GM23338 (cell line): ENCODE measurements at regions not wholly inside any gene's neighbourhood (a gene's known extent, or its start where the extent isn't known, plus 50 kb on each side); places are given as distances from the start of the nearest gene placed in this dataset.

Experiments
- ATAC-seq: fragments of 200-7000 bp; cut with Tn5 transposase; 3 replicates; pipeline ENCODE4 v1.9.1; 2020
- DNase-seq: peaks from one replicate; pipeline ENCODE4 v3.0.0-alpha.2; 2015; ENCODE audit warnings: low spot score
- H2AFZ ChIP-seq: fragments of 200-600 bp; sonication (generic); 2 replicates; pipeline ENCODE4 v1.8.0; 2016; ENCODE audit warnings: antibody characterized with exemption, mild to moderate bottlenecking, moderate library complexity
- H3F3A ChIP-seq: fragments of 200-600 bp; sonication (generic); replicated peaks from 2 replicates; pipeline ENCODE4 v1.8.0; 2017; ENCODE audit warnings: antibody characterized with exemption, mixed run types, low read depth
- H3K27ac ChIP-seq: fragments of 200-600 bp; sonication (generic); 2 replicates; pipeline ENCODE4 v1.6.1; 2016; ENCODE audit warnings: low read depth
- H3K27me3 ChIP-seq: fragments of 200-600 bp; sonication (generic); 2 replicates; pipeline ENCODE4 v1.8.0; 2016; ENCODE audit warnings: mild to moderate bottlenecking, mixed run types, moderate library complexity; ENCODE audit not compliant: insufficient read depth
- H3K36me3 ChIP-seq: fragments of 200-600 bp; sonication (generic); 2 replicates; pipeline ENCODE4 v1.8.0; 2016; ENCODE audit warnings: mild to moderate bottlenecking; ENCODE audit not compliant: insufficient read depth
- H3K4me1 ChIP-seq: fragments of 200-600 bp; sonication (generic); 2 replicates; pipeline ENCODE4 v1.8.0; 2016; ENCODE audit warnings: mild to moderate bottlenecking, moderate library complexity; ENCODE audit not compliant: insufficient read depth
- H3K4me2 ChIP-seq: fragments of 200-600 bp; sonication (generic); 2 replicates; pipeline ENCODE4 v1.7.1; 2017; ENCODE audit warnings: mixed run types
- H3K4me3 ChIP-seq: fragments of 200-600 bp; sonication (generic); 2 replicates; pipeline ENCODE4 v1.6.1; 2016; ENCODE audit warnings: mixed run types
- H3K79me2 ChIP-seq: fragments of 200-600 bp; sonication (generic); replicated peaks from 2 replicates; pipeline ENCODE4 v1.8.0; 2017; ENCODE audit warnings: mild to moderate bottlenecking; ENCODE audit not compliant: insufficient read depth
- H3K9me2 ChIP-seq: fragments of 200-600 bp; sonication (generic); 2 replicates; pipeline ENCODE4 v1.8.0; 2017; ENCODE audit not compliant: insufficient read depth
- H4K20me1 ChIP-seq: fragments of 200-600 bp; sonication (generic); replicated peaks from 2 replicates; pipeline ENCODE4 v1.8.0; 2017; ENCODE audit warnings: mild to moderate bottlenecking; ENCODE audit not compliant: insufficient read depth
- H3K27ac Mint-ChIP-seq: 2 replicates; pipeline ENCODE4 v1.8.0; 2020; ENCODE audit warnings: inconsistent platforms, mild to moderate bottlenecking, moderate library complexity, mixed read lengths
- H3K27me3 Mint-ChIP-seq: 3 replicates; pipeline ENCODE4 v1.8.0; 2022; ENCODE audit warnings: low read depth, mild to moderate bottlenecking, moderate library complexity, mixed read lengths, inconsistent platforms; ENCODE audit not compliant: insufficient read depth, poor library complexity
- H3K36me3 Mint-ChIP-seq: 3 replicates; pipeline ENCODE4 v1.8.0; 2021; ENCODE audit warnings: low read depth, mild to moderate bottlenecking, inconsistent platforms, moderate library complexity, mixed read lengths
- H3K4me1 Mint-ChIP-seq: 3 replicates; pipeline ENCODE4 v1.8.0; 2020; ENCODE audit warnings: mild to moderate bottlenecking, inconsistent platforms, mixed read lengths
- H3K4me3 Mint-ChIP-seq: 3 replicates; pipeline ENCODE4 v1.8.0; 2021; ENCODE audit warnings: moderate library complexity, mild to moderate bottlenecking, inconsistent platforms, mixed read lengths
- H3K9me3 Mint-ChIP-seq: 3 replicates; pipeline ENCODE4 v1.8.0; 2020; ENCODE audit warnings: moderate library complexity, mild to moderate bottlenecking, inconsistent platforms, mixed read lengths
- ETS1 ChIP-seq: IDR thresholded peaks from 2 replicates; pipeline ENCODE4 v1.6.1; 2016; ENCODE audit warnings: antibody characterized with exemption
- EZH2 ChIP-seq: fragments of 200-600 bp; sonication (generic); IDR thresholded peaks from one replicate; pipeline ENCODE4 v1.8.0; 2017; ENCODE audit warnings: antibody characterized with exemption, mild to moderate bottlenecking, low read depth; ENCODE audit not compliant: unreplicated experiment
- POLR2AphosphoS5 ChIP-seq: IDR thresholded peaks from 2 replicates; pipeline ENCODE4 v1.6.1; 2016; ENCODE audit warnings: antibody characterized with exemption, low read depth
- ZNF331 ChIP-seq: fragments of 250-450 bp; sonication (Bioruptor Pico); IDR thresholded peaks from 2 replicates; pipeline ENCODE4 v1.5.0; 2020; ENCODE audit warnings: low read depth, mild to moderate bottlenecking, moderate library complexity
- ZNF462 ChIP-seq: fragments of 250-450 bp; sonication (Bioruptor Pico); IDR thresholded peaks from 2 replicates; pipeline ENCODE4 v1.5.0; 2020; ENCODE audit warnings: mild to moderate bottlenecking, moderate library complexity
- TF ChIP-seq, protein P1 (sequence below): IDR thresholded peaks from one replicate; pipeline ENCODE4 v1.6.1; 2018; ENCODE audit warnings: antibody characterized with exemption; ENCODE audit not compliant: unreplicated experiment
- TF ChIP-seq, protein P2 (sequence below), 2 experiments: fragments of 200-600 bp in 1 of 2; sonication (generic) in 1 of 2; conservative IDR thresholded peaks; 2 replicates each; pipeline versions ENCODE4 v1.5.1 to v1.6.1; 2016 to 2017; ENCODE audit warnings: antibody characterized with exemption in 2 of 2, low read depth in 2 of 2, mild to moderate bottlenecking in 2 of 2, moderate library complexity in 1 of 2

GRCh38 chr12:88946372-88946997 lies 366.2 kb upstream of the KITLG start:
- TF ChIP-seq ETS1 (no peak), POLR2AphosphoS5 (no peak), ZNF462 (no peak), EZH2 (no peak), ZNF331 (CRISPR knock-in tag) (no peak)
- TF ChIP-seq, protein P1, sequence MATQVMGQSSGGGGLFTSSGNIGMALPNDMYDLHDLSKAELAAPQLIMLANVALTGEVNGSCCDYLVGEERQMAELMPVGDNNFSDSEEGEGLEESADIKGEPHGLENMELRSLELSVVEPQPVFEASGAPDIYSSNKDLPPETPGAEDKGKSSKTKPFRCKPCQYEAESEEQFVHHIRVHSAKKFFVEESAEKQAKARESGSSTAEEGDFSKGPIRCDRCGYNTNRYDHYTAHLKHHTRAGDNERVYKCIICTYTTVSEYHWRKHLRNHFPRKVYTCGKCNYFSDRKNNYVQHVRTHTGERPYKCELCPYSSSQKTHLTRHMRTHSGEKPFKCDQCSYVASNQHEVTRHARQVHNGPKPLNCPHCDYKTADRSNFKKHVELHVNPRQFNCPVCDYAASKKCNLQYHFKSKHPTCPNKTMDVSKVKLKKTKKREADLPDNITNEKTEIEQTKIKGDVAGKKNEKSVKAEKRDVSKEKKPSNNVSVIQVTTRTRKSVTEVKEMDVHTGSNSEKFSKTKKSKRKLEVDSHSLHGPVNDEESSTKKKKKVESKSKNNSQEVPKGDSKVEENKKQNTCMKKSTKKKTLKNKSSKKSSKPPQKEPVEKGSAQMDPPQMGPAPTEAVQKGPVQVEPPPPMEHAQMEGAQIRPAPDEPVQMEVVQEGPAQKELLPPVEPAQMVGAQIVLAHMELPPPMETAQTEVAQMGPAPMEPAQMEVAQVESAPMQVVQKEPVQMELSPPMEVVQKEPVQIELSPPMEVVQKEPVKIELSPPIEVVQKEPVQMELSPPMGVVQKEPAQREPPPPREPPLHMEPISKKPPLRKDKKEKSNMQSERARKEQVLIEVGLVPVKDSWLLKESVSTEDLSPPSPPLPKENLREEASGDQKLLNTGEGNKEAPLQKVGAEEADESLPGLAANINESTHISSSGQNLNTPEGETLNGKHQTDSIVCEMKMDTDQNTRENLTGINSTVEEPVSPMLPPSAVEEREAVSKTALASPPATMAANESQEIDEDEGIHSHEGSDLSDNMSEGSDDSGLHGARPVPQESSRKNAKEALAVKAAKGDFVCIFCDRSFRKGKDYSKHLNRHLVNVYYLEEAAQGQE: no peak
- TF ChIP-seq, protein P2, sequence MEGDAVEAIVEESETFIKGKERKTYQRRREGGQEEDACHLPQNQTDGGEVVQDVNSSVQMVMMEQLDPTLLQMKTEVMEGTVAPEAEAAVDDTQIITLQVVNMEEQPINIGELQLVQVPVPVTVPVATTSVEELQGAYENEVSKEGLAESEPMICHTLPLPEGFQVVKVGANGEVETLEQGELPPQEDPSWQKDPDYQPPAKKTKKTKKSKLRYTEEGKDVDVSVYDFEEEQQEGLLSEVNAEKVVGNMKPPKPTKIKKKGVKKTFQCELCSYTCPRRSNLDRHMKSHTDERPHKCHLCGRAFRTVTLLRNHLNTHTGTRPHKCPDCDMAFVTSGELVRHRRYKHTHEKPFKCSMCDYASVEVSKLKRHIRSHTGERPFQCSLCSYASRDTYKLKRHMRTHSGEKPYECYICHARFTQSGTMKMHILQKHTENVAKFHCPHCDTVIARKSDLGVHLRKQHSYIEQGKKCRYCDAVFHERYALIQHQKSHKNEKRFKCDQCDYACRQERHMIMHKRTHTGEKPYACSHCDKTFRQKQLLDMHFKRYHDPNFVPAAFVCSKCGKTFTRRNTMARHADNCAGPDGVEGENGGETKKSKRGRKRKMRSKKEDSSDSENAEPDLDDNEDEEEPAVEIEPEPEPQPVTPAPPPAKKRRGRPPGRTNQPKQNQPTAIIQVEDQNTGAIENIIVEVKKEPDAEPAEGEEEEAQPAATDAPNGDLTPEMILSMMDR (conservative IDR thresholded peaks at IDR 0.05; ENCODE audit: low read depth in 2 of 2): no peak
- DNase-seq (no peak), ATAC-seq (no peak)
- Mint-ChIP-seq H3K36me3 (peaks cover 5% of the 10 kb centered on the region; the same call in 1 of the 3 replicates), H3K4me1 (peaks cover 29% of the 10 kb centered on the region), H3K4me3 (no peak overlapping the region), H3K27ac (no peak overlapping the region), H3K27me3 (peaks cover 16% of the 10 kb centered on the region), H3K9me3 (peaks cover 13% of the 10 kb centered on the region; the same call in 2 of the 3 replicates)
- Histone ChIP-seq H2AFZ (peak overlapping the region; percentile 61; the same call in 1 of the 2 replicates), H3K4me1 (peaks cover 17% of the 10 kb centered on the region), H4K20me1 (no peaks in the 10 kb centered on the region), H3K79me2 (no peaks in the 10 kb centered on the region), H3K27me3 (peaks cover 14% of the 10 kb centered on the region), H3K4me2 (no peak overlapping the region), H3K4me3 (no peak overlapping the region), H3K27ac (no peak overlapping the region), H3K36me3 (no peaks in the 10 kb centered on the region), H3K9me2 (peaks cover 10% of the 10 kb centered on the region), H3F3A (no peaks in the 10 kb centered on the region)
